SKM-1 (cell line): ENCODE measurements at regions not wholly inside any gene's neighbourhood (a gene's known extent, or its start where the extent isn't known, plus 50 kb on each side); places are given as distances from the start of the nearest gene placed in this dataset.
"Not testable (repeated sequence)": the region's sequence is repeated elsewhere in the genome, so short reads cannot be mapped to it uniquely, and the experiment has no call there.

Experiments
- DNase-seq: peaks from one replicate; lab custom pipeline; 2025; ENCODE audit not compliant: unreplicated experiment; lab: John Stamatoyannopoulos, UW

DNA sequence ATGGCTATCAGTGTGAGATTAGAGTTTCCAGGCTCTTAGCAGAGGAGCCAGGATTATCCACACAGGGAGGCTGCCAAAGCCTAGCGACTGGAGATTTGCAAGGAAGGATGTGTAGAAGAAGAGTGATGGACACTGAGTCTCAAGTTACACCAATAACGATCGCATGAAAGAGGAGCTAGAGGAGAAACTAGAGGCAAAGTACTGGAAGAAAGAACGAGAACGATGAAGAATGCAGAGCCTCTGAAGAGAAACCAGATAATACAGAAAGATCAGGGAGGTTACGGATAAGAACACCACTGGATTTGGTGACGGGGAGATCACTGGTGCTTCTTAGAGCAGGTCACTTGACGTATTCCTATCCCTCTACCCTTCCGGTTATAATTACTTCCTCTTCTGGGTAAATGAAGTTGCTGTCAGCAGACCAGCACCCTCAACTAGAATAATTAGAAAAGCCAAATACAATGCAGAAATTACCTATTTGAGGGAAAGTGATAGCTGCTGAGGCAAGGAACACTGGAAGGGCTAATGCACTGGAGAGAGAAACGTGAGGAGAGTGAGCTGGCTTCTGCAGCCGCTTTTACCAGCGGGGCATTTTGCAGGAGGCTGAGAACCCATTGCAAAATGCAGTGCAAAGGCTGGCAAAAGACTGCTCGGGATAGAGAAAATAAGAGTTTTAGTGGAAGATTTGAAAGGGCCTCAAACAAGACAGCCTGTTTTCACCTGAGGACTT lies 93.1 kb upstream of the HIF1A start:
- DNase-seq = peak; percentile 10

DNA sequence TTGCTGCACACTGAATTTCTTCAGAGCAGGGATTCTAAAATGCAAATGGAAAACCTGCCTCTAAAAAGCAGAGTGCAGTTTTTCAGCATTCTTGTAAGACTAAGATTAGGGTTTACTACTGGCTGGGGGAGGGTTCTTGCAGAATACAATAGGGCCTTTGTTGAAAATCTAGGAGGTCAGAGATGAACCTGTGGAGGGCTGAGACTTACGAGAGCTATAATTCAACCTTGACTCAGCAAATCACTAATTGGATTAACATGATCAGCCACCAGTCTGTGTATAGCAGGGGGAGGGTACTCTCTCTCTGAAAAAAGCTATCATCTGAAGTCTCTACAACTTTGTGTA lies 92.6 kb upstream of the HIF1A start:
- no peak for DNase-seq

- no peak for DNase-seq
These were observed 91.6 kb upstream of the HIF1A start for GRCh38 chr14:61603736-61604135.

DNA sequence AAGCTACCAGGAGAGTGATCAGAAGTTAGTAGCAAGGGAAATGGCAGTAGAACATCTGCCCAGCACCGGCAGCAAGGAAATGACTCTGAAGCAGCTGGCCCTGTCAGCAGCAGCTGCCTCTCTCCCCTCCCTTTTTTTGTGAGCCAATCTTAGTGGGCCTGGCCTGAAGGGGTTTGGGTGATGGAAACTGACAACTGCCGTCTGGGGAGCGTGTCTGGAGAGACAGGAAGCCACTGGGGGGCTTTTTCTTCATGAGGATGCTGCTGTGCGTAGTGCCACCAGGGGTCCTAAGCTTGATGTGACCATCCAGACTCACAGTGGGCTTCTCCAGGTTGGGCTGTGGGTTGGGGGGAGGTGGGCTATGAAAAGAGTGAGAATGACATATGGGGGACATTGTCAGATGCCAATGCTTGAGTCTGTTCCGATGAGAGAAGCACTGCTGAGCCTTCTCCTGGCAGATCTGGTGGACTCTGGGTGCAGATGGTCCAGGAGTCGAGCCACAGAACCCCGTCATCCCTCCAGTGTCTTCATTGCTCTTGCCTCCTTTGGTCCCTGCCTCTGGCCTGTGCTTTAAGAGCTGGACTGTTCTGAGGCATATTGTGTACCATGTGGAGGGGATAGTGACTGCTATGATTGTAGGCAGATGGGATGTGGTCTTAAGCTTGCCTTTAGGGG lies 87.6 kb upstream of the HIF1A start:
- no peak for DNase-seq

DNA sequence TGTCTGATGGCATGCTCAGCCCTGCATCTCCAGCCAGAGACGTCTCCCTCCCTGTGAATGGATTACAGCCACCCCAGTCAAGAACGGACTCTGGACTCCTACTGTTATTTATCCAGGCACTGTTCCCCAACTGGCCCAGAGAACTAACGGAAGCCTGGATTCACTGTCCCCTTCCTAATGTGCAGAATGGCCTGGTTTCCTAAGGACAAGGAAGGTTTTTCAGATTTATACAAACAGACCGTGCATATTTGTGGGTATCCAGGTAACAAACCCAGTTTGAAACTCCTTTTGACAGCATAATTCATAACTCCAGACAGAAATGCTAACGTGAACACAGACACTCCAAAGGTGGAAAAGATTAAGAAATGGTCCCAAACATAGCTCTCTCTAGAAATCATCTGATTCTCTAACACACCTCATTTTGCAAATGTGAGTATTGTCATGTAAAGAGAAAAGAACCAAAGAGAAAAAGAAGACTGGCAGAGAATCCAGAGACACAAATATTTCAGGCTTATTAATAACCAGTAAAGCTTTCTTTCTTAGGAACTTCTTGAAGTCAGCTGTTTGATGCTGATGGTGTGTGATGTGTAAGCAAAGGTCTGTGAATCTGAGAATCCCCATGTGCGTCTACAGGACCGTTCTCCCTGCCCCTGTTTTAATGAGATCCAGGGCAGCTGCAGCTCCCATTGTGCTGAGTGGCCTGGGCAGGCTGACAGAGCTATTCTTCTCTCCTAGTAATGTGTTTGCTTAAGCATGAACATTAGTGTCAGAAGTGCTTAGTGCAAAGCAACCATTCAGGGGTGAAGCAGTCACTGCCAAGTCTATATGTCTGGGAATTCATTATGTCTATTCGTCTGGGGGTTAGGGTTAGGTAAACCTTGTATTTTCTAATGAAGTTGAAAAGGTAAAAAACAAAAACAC lies 86.8 kb upstream of the HIF1A start:
- no peak for DNase-seq

DNA sequence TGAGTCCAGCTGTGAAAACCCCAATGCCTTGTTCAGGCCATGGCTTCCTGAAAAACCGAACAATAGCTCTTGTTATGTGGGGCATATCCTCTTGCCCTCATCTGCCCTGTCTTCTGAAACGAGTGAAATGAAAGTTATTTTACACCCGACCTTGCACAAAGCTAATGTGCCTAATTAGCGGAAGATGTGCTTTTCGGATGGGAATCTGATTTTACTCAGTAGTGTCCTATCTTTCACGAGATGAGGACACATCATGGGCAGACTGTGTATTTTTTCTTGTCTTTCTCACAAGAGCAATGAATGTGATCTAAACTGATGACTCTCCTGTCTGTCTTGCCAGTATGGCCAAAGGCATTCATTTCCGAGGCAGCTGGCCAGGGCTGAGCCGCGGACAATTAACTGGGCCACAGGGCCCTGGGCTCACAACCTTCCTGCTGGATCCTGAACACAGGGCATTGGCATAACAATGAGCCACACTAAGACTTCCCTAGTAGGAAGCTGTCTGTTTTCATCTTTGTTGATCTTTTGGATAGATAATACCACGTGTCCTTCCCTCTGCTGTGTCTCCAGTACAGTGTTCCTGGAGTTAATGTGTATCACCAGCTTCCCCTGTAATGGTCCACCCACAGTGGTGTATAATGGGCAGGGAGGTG lies 86.0 kb upstream of the HIF1A start:
- no peak for DNase-seq

DNA sequence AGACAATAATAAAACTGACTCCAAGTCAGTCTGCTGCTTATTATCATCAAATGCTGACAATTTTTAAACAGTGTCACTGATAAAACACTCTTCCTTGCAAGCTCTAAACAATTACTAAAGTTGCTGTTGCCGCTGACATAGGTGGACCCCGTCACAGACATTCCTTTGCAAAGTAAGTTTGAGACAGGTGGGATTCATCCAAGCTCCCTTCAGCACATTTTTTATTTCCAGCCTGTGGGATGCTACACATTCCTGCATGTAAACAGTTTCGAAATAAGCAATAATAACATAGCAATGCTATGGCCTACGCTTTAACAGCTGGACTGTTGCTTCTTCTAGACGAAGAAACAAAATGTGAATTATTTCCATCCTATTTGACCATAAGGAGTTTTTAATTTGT lies 85.4 kb upstream of the HIF1A start:
- no peak for DNase-seq

DNA sequence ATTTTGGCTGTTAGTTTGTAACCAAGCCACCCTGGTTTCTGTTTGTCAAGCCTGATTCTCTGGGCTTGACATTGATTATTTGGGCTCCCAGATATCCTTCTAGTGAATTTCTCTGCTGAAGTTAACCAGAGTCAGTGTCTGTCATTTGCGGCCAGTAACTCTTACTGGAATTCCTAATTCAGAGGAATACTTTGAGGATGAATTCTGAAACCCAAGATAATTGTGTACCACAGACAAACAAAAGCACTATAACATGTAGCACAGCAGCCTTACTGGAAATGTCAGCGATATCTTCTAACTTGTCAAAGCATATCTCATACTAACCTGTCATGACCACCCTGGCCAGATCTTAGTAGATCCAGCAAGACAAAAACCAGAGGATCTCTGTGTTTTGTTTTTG lies 84.4 kb upstream of the HIF1A start:
- DNase-seq = no peak

DNA sequence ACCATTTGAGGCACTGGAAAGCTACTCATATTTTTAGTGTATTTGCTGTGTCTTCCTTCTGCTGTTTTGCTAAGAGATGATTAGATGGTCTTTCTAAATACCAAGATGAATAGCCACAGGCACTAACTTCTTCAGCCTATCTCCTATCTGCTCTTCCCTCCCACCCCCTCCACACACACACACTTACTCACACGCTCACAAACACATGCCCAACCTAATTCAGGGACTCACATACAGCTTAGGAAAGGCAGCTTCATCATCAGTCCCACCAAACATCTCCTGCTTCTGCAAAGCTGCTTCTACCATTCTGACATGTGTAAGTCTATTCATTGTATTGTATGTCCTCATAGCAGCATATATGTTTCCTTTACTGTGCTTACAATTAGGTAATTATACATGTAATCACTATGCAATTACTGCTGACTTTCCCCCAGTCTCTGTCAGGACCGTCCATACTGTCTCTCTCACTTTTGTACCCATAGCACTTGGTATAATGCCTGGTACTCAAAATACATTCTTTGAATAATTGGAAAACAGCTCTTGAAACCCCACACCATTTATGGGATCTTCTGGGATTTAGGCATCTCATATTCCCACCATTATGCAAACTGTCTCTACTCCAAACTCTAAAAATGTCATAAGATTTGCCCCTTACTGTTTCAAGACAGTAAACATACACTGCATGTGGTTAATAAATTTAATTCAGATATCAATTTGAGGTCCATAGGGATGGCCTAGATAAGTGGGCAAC lies 83.3 kb upstream of the HIF1A start:
- no peak for DNase-seq

- DNase-seq = not testable (repeated sequence)
These were observed 82.3 kb upstream of the HIF1A start for GRCh38 chr14:61613006-61613405.

GRCh38 chr14:61614693-61615092 lies 80.6 kb upstream of the HIF1A start:
- DNase-seq = no peak

DNA sequence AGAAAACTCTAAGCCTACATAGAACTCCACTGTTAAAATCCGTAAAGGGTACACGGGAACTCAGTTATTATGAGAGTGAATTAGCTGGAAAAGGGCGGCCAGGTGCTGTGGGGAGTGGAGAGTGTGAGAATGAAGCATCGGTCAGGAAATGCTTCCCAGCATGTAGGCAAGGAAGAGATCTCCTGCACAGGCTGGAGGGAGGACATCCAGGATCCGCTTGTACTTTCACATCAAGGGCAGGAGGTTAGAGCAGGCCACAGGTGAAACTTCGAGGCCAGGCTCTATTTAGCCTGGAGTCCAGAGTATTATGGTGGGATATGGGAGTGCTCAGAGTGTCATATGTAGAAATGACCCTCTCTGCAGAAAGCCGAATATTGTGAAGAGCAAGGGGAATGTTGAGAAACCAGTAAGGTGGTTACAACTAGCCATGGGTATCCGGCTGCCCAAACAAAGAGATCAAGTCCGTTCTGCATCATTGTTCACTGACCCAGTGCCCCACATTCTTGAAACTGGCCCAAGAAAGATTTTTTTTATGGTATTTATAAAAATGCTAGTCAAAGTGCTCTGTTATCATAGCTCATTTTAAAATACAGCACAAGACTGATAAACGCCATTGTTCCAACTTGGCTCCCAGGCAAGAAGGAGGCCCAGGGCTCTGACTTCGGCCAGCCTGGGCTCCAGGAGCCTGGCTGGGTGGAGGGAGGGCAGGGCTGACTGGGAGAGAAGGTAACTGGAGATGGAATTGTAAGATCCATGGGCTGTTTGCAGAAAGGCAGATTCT lies 79.4 kb upstream of the HIF1A start:
- no peak for DNase-seq

GRCh38 chr14:61616524-61617185 lies 78.7 kb upstream of the HIF1A start:
- DNase-seq = no peak

GRCh38 chr14:61618448-61618847 lies 76.9 kb upstream of the HIF1A start:
- no peak for DNase-seq

- DNase-seq = no peak
These were observed 75.8 kb upstream of the HIF1A start for GRCh38 chr14:61619494-61619893.

- no peak for DNase-seq
These were observed 75.0 kb upstream of the HIF1A start for GRCh38 chr14:61620130-61620946.

- no peak for DNase-seq
These were observed 73.9 kb upstream of the HIF1A start for GRCh38 chr14:61621444-61621843.

GRCh38 chr14:61622051-61622450 lies 73.3 kb upstream of the HIF1A start:
- DNase-seq = no peak

- no peak for DNase-seq
These were observed 71.4 kb upstream of the HIF1A start for GRCh38 chr14:61623927-61624326.
